Colon (tissue), 2 donors: ENCODE measurements at regions not wholly inside any gene's neighbourhood (a gene's known extent, or its start where the extent isn't known, plus 50 kb on each side); places are given as distances from the start of the nearest gene placed in this dataset.
"Not testable (repeated sequence)": the region's sequence is repeated elsewhere in the genome, so short reads cannot be mapped to it uniquely, and the experiment has no call there.

Experiments used
- FAIRE-seq: peaks from 2 replicates; lab custom pipeline; 2012; peaks lifted over from hg19 to GRCh38; lab: Jason Lieb, UNC
- donor health status: control.
- donor health status: control.

DNA sequence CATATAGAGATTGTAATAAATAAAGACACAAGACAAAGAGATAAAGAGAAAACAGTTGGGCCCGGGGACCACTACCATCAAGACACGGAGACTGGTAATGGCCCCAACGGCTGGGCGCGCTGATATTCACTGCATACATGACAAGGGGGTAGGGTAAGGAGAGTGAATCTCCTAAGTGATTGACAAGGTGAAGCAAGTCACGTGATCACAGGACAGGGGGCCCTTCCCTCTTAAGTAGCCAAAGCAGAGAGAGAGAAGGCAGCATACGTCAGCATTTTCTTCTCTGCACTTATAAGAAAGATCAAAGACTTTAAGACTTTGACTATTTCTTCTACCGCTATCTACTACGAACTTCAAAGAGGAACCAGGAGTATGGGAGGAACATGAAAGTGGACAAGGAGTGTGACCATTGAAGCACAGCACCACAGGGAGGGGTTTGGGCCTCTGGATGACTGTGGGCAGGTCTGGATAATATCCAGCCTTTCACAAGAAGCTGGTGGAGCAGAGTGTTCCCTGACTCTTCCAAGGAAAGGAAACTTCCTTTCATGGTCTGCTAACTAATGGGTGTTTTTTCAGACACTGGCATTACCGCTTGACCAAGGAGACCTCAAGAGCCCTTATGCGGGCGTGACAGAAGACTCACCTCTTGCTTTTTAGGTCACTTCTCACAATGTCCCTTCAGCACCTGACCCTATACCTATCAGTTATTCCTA is 75.6 kb downstream of the MRPL39 start:
- FAIRE-seq, result not testable (repeated sequence)

GRCh38 chr21:25528515-25528914 is 78.8 kb downstream of the MRPL39 start:
- no peak for FAIRE-seq

DNA sequence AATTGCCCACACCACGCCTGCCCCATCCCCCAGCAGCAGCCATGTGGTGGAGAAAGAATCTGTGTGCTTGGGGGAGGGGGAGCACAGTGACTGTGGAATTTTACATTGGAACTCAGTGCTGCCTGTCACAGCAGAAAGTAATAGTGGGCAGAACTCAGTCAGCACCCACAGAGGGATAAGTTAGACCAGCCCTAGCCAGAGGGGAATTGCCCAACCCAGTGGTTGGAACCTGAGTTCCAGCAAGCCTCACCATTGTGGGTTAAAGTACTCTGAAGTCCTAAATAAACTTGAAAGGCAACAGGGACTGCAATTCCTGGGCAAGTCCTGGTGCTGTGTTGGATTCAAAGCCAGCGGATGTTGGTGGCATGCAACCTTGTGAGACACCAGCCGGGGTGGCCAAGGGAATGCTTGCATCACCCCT is 88.8 kb downstream of the MRPL39 start:
- FAIRE-seq, result no peak

DNA sequence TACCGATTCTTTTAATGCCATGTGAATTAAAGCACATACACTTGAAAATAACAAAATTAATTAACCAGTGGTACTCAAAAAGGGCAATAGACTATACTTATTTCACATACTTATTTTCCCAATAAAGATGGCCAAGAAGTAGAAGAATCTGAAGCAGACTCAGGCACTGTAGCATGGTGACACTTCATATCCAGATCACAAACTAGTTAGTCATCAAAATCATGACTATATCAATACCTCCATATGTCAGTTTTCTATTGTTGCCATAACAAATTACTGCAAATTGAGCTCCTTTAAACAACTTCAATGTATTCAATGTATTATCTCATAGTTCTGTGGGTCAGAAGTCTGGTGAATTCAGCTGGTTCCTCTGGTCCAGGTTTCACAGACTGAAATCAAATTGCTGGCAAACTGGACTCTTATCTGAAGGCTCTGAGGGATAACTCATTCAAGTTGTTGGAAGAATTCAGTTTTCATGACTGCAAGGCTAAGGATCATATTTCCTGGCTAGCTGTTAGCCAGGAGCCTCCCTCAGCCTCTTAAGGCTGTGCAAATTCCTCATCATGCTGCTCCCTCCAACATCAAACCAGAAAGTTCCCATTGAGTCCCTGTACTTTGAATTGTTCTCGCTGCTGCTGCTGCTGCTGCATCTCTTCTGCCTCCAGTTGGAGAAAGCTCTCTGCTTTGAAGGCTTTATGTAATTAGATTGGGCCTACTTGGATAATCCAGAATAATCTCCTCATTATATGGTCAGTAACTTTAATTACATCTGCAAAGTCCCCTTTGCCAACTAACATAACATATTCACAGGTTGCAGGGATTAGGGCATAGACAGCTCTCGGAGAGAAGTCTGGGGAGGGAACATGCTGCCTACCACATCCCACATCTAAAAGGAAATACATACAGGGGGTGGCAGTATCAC is 91.5 kb downstream of the MRPL39 start:
- FAIRE-seq, result no peak

DNA sequence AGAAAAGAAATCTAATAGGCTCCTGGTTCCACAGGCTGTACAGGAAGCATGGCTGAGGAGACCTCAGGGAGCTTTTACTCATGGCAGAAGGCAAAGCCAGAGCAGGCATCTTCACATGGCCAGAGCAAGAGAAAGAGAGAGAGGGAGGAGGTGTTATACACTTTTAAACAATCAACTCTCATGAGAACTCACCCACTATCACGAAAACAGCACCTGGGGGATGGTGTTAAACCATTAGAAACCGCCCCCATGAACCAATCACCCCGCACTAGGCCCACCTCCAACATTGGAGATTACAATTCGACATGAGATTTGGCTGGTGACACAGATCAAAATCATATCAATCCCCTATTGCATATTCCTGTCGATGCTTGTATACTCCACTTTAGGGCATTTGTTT is 93.5 kb downstream of the MRPL39 start:
- no peak for FAIRE-seq

DNA sequence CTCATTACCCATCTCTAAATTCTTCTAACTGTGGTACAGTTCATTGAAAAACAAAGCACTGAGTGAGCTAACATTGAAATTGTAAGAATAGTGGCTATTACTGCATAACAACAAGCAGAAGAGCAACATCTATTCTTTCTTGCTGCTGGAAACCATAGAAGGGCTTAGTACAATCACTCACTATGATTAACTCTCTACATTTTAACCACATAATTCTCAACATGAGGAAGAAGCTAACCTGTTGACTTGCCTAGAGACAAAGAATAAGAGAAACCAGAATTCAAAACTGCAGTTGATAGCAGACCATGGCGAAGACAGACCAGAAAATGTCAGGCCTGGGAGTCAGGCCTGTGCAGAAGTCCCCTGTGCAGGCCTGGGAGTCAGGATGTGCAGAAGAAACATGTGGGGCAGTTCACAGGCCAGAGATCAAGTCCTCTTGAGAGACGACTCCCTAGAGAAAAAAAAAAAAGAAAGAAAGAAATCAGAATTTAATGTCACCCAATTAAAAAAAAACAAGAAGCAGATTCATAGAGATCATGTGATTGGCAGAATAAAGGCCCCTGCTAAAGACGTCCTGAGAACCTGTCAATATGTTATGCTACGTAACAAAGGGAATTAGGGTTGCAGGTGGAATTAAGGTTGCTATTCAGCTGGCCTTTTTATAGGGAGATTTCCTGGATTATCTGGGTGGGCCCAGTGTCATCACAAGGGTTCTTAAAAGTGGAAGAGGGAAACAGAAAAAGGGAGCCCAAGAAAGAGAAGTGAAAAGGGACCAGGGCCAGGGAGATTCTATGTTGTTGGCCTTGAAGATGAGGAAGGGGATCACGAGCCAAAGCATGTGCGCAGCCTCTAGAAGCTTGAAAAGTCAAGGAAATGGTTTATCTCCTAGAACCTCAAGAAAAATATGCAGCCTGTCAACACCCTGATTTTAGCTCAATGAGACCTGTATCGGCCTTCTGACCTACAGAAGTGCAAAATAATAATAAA is 94.9 kb downstream of the MRPL39 start:
- FAIRE-seq, result no peak

DNA sequence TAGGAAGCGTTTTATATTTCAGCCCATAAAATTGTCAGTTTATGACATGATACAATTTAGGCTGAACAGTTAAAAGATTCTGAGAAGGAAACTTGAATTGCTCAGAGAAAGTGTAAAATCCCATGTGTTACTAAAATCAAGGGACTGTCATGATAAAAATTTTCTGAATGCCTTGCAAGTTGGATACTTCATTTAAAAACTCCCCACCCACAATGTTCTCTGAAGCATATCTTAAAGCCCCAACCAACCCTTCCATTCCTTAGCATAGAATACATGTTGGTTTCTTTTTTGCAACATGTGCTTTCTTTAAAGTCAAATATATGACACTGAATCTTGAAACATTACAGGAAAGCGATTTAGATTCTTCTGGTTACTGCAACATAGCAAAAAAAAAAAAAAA is 97.4 kb downstream of the MRPL39 start:
- FAIRE-seq, result no peak

GRCh38 chr21:25508364-25508763 is 98.9 kb downstream of the MRPL39 start:
- FAIRE-seq, result no peak

GRCh38 chr21:25507522-25507921 is 99.8 kb downstream of the MRPL39 start:
- no peak for FAIRE-seq

- FAIRE-seq, result no peak
Observed at GRCh38 chr21:25506887-25507286, 100.4 kb downstream of the MRPL39 start.

GRCh38 chr21:25506261-25506660 is 101.0 kb downstream of the MRPL39 start:
- no peak for FAIRE-seq

GRCh38 chr21:25503981-25504380 is 103.3 kb downstream of the MRPL39 start:
- no peak for FAIRE-seq

GRCh38 chr21:25501996-25502665 is 105.2 kb downstream of the MRPL39 start:
- FAIRE-seq, result no peak

DNA sequence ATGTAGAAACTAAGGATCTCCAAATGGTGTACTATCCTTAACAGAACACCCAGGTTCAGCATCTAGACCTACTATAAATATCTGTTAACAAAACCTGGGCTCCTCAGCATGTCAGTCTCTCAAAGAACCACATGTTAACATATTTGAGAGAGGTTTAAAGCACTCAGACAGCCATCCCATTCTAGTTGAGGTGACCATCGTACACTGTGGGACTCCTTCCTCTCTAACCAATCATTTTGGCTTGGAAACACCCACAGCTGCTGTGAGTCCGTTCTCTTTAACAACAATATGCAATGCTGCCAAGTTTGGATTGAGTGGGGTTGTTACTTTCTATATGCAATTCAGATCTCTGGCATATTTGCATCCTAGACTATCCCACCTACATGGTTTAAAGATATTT is 105.8 kb downstream of the MRPL39 start:
- FAIRE-seq, result no peak

DNA sequence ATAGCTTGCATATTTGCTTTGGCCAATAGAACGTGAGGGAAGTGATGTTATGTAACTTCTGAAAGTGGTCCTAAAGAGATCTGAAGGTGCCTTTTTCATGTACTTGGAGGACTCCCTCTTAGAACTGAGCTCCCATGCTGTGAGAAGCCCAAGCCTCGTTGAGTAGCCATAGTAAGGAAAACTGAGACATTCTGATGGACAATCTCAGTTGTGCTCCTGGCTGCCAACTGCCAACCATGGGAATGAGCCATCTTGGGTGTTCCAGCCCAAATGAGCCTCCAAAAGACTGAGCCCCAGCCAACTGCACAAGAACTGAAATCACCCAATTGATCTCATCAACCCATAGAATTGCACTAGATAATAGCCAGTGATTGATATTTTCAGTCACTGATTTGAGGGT is 106.7 kb downstream of the MRPL39 start:
- no peak for FAIRE-seq

DNA sequence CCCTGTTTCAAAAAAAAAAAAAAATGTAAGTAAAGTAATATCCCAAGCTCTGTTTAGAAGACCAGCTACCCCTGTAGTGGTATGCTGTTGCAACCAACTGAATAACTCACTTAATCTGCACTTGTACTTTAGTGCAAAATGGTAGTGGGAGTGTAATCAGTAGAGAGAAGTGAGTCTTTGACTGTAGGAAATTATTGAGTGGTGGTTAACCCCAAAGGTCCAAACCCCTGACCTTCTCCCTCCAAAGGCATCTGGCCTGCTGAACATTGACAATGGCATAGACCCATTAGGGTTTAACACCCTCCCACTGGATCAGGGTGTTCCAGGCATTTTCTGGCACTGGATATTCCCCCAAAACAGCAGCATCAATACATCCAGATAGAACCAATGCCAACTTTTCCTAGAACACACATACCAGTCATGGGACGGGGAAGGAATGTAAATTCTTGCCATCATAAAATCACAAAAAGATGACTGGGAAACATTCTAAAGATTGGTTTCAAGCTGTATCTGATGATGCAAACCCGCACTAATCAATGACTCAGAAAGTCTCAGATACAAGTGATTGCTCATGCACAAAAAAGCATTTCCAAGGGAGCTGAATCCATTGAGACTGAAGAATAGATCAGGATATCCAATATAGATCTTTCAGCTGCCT is 110.3 kb downstream of the MRPL39 start:
- no peak for FAIRE-seq

DNA sequence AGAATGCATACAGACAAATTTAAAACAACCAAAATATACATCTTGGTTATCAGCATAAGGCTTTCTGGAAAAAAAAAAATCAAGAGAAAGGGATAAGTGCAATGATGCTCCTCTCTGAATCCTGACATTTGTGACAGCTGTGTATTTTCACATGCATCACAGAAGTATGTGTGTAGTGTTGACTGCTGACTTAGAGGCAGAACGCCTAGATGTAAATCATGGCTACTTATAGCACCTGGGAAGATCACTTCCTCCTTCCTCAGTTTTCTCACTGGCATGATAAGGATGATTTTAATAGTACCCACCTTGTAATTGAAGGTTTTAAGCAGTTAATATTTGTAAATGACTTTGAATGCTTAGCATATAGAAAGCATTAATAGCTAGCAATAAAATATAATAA is 112.5 kb downstream of the MRPL39 start:
- no peak for FAIRE-seq

GRCh38 chr21:25493722-25494121 is 113.6 kb downstream of the MRPL39 start:
- no peak for FAIRE-seq

- no peak for FAIRE-seq
Observed at GRCh38 chr21:25491267-25491666, 116.0 kb downstream of the MRPL39 start.

GRCh38 chr21:25490742-25491141 is 116.5 kb downstream of the MRPL39 start:
- no peak for FAIRE-seq

GRCh38 chr21:25489673-25490072 is 117.6 kb downstream of the MRPL39 start:
- FAIRE-seq, result no peak
